Left hindlimb (tissue), 1 donor: ENCODE measurements at regions not wholly inside any gene's neighbourhood (a gene's known extent, or its start where the extent isn't known, plus 50 kb on each side); places are given as distances from the start of the nearest gene placed in this dataset.
"Not testable (repeated sequence)": the region's sequence is repeated elsewhere in the genome, so short reads cannot be mapped to it uniquely, and the experiment has no call there.

ENCODE experiments used
- DNase-seq: peaks from one replicate; pipeline ENCODE4 v3.0.0-alpha.2; 2018

DNA sequence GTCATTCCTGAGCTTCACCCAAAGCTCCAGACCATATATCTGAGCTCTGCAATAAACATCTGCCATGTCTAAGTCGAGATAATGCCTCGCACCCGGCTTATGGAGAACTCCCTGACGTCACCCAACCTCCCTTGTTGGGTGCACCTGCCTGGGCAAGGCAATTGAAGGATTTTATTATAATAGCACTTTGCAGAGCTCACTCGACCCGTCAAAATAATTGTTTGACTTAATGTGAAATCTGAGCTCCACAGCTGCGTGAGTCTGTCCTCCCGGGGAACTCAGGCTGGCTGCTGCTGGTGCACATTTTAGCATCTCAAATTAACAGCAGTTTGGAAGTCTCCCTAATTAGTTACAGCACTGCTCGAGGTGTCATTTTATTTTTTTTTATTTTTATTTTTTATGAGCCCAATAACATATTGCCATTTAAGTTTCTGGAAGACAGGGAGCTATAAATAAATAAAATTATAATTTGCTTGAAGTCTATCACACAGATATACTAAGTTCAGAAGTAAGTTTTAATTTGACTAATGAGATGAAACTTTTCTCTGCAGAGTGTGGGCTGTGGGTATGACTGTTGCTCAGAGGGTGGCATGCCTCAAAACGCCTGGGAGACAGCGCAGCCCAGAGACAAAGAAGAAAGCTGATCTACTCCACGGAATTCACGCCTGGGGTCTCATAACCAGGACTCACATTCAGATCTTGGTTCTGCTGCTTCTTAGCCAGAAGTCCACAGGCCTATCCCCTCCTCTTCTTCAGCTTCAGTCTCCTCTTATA, 401.4 kb upstream of the C16orf82 start:
- no peak for DNase-seq

DNA sequence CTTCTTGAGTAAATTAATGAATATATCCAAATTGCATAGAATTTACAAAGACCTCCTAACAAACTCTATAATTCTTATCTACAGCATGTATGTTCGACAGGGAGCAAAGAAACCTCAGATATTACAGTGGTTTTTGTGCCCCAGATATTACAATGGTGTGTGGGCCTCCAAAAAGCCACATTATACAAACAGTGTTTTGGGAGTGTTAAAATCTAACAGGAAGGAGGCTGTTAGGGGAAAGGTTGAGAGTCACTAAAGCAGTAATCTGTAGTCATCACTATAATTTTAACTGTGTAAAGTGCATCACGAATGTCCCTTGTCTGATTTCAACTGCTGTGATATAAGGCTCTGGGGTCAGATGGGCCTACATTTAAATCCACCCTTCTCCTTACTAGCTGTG, 400.2 kb upstream of the C16orf82 start:
- DNase-seq = no peak

DNA sequence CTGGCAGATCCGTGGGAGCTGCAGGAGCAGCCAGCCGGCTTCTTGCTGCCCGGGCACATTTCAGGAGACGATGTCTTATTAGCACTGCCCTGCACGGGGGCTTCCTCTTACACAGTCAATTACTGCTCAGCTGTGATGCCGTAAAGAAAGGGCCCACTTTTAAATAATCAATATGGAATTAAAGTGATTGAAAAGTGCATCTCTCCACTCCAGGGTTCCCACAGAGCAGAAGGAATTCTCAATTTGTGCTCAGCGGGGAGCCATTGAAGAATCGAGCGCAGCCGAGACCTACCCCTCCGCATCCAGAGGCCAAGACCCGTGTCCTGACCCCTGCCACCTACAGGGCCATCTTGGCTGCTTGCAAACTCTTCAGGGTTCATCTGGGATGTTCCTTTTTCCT, 399.4 kb upstream of the C16orf82 start:
- DNase-seq = no peak

DNA sequence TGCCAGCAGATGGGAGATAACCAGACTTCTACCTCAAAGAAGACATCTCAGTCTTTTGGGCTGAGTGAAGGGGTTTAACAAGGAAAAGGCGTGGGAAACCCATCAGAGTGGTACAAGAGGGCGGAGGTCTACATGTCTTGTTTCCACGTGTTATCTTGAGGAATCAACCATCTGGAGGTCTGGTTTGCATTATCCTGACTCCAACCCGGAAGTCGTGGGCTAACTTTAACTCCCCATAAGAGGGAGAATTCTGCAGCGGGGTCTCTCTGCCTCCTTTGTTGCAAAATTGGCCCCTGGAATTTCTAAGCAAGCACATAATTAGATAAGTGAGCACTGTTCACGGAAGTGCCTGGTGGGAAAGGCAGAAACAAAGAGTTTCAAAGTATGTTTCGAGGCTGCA, 398.7 kb upstream of the C16orf82 start:
- no peak for DNase-seq

DNA sequence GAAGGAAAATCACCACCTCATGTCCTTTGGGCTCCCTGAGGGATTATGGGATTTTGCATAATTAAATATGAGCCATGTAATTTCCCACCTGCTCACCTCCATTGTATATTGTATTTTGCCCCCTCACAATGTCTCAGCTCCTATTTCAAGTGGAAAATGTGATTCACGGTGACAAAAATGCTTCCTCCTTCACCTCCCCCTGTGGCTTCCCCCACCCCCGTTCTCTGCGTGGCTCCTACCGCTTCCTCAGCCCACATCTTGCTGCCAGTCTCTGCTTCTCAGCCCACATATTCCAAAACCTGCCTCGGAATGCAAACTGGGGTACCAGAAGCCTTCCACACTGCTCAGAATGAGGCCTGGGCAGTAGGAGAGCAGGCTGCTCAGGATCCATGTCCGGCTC, 394.5 kb upstream of the C16orf82 start:
- no peak for DNase-seq

DNA sequence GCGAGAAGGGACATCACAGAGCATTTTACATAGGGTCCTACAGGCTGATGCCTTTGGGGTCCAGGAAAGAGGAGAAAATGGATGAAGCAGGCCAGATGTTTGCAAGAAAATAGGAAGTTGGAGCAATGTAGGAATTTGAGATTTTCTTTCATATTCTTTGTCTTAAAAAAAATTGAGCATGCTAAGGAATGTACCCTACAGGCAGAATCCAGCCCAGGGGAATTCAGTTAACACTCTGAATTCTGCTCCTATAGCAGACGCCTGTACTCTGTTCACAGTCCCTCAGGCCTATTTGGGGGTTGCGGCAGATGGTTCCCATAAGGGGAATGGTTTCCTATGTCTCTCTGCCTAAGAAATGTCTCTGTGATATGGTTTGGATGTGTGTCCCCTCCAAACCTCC, 393.7 kb upstream of the C16orf82 start:
- DNase-seq = no peak

DNA sequence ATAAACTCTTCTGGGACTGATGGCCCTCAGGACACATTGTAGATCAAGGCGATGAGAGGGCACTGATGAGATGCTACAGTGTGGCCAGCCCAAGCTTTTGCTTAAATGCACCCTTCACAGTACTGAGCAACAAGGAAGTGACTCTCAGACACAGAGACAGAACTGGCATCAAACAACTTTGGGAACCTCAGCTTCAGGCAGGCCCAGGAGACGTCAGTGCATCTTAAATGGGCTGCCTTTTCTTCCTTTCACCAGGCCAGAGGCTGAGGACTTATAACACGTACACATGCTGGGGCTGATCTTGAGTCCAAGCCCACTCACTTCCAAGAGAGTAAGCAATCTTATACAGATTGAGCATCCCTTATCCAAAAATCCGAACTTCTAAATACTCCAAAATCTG, 386.1 kb upstream of the C16orf82 start:
- no peak for DNase-seq

DNA sequence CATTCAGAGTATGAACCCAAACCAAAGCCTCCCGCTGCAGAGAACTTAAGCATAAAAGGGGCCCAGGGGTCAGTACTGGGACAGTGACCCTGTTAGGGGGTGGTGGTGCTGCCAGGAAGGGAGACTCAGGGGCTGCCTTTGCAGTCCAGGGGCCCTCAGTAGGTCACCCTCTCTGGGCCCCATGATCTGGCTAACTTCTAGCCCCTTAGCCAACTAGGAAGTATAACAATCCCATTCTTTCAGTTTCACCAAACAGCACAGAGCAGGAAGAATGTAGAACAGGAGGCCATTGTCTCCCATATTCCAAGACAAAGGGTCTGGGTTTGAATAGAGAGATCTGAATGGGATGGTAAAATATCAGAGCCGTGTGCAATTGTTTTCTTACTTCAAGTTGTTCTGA, 378.6 kb upstream of the C16orf82 start:
- DNase-seq = no peak

DNA sequence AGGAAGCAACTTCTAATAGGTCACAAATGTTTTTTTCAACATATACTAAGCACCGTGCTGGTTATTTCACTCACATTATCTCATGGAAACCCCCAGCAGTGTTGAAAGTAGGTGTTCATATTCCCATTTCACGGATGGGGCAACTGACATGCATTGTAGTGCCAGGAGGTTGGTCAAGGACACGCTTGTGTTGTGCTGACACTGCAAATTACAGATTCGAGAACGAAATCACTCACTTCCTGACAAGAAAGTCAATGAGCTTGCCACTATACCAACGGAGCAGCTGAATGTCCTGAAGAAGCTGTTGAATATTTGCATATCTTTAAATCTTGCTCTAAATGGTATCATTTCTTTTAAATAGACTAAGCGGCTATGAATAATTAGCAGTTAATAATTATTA, 378.0 kb upstream of the C16orf82 start:
- DNase-seq = no peak

DNA sequence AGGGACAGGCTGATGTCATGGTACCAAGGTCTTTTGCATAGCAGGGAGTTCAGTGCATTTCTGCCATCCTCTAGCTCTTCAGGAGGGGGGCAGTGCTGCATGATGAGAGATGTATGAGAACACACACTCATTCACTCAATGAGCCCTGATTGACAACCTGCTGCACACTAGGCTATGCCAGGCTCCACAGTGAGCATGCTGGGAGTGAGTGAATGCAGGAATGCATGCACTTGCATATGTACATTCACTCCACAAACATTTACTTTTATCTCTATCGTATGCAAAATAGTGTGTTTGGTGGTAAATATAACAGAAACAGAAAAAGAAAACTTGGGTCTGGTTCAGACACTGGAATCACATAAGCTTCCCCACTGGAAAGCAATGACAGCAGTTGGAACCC, 374.1 kb upstream of the C16orf82 start:
- no peak for DNase-seq

DNA sequence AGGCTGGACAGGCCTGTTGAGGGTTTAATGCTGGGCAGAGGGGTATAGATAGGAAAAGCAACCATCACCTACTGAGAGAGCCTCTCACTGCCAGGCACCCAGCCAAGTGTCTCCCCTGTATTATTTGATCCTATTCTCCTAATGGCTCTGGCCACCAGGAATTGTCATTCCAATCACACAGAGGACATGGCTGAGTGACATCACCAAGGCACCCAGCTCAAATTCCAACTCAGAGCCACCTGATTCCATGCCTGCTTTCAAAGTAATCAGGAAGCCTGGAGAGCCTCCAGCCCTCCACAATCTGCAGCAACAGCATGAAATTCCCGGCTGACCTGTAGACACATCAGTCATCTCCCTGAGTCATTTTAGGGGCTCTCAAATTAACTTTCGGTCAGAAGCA, 368.9 kb upstream of the C16orf82 start:
- no peak for DNase-seq

DNA sequence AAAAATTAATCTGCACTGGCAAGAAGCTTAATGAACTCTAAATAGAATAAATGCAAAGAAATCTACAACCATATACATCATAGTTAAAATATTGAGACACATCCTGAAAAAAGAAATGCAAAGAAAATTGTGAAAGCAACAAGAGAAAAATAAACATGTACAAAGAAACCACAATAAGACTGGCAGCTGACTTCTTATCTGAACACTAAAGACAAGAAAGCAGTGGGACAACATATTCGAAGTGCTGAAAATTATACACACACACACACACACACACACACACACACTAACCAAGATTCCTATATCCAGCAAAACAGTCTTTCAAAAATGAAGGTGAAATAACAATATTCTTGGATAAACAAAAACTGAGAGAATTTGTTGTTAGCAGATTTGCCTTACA, 366.5 kb upstream of the C16orf82 start:
- DNase-seq = no peak

DNA sequence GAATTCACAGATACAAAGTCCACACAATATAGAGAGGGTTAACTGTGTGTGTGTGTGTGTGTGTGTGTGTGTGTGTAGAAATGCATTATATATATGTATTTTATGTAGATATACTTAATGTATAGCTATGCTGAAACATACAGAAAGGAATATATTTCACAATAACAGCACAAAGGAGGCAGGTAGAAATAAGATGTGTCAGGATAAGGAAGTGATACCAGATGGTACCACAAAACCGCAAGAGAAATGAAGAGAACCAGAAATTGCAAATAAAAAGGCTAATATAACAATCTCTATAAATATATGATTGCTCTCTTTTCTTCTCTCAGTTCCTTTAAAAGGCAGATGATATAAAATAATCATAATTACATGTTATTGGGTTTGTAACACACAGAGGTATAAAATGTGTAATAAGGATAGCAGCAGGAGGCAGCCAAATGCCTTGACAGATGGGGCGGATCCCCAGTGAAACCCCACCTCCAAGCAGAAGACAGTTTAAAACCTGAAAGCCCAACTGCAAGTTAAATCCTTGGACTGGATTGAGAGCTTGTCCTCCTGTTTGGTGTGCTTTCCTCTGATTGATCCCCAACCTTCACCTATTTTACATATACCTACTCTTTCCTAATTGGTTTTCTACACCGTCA, 365.4 kb upstream of the C16orf82 start:
- no peak for DNase-seq

DNA sequence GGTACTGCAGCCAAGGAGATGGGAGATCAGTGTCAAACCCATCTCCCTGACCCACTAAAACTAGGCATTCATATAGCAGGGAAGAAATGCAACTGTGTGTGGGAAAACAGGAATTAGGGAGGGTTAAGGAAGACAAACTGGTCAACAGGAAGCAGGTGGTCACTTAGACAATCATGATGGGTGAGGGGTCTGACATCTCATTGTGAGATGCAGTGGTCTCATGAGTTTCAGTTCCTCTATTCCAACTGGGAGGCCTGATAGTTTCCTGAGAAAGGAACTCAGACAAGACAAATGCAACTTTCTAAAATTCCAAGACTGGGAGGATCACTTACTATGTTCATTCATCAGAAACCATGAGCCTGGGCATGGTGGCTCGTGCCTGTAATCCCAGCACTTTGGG, 361.4 kb upstream of the C16orf82 start:
- no peak for DNase-seq

DNA sequence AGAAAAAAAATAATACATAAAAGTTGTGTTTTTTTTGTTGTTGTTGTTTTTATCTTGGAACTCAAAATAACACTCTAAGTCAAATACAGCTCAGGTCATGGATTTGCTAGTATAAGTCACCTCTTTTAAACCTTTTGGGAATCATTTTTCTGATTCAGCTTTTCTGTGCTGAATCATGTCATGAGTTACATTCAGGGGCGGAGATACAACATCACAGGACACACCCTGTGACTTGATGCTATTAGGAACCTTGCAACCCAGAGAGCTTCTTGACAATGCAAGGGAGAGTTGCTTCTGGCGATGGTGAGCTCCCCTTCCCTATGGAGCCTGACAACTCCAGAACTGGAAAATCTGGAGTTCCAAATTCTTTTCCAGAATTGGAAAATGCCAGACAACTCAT, 358.3 kb upstream of the C16orf82 start:
- DNase-seq = no peak

DNA sequence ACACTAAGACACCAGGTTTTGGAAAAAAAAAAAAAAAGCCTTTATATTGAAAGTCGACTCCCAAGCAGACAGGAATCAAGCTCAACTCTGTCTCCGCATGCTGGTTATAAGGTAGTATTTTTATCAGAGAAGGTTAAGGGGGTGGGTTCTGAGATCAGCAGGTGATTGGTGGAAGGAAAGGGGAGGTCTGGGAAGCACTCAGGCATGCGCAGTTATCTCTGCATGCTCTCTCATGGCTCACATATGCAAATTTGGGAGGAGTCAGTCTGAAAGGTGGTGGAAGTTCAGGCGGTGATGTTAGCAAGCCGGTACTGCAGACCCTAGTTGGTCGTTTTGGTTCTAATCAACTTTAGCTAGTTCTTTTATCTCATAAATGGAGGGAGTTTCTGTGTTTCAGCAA, 357.6 kb upstream of the C16orf82 start:
- no peak for DNase-seq

DNA sequence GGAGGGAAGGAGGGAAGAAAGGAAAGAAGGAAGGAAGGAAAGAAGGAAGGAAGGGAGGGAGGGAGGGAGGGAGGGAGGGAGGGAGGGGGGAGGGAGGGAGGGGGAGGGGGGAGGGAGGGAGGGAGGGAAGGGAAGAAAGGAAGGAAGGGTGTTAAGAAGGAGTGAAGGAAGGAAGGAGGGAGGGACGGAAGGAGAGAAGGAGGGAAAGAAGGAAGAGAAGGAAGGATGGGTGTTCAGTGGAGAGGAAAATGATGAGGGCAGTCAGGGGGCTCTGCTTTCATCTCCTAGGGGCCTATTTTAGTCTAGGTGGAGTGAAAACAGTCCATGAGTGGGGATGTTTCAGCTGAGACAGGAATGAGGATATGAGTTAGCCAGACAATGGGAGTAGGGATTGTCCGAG, 357.0 kb upstream of the C16orf82 start:
- DNase-seq = no peak

DNA sequence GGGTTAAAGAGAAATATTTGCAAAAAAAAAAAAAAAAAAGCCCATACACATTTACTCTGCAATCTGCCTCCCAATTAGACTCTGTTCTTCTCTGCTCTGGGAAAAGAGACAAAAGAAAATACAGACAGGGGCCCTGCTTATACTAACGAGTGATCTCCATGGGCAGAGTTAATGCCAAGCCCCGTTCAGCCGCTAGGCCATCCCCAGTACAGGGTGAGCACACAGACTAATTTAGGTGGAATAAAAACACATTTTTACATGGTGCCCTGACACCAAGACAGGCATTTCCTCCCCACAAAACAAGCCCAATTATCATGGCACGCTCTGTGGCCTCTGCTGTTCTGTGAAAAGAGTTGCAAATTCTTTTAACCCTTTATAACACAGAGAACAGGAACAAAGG, 356.3 kb upstream of the C16orf82 start:
- DNase-seq = no peak

DNA sequence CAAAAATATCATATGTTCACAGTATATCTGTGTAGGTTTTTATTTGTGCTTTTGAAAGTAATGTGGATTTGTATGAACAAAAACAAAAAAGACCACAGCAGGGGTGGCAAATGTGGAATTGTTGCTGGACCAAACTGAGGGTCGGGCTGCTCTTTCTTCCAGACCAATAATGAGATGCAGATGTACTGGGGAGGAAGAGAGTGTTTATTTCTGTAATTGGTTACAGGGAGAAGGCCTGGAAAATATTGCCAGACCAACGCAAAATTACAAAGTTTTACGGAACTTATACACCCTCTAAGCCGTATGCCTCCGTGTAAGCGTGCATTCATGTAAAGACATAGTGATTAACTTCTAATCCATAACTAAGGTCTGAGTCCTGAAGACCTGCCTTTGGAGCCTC, 353.9 kb upstream of the C16orf82 start:
- DNase-seq = no peak

DNA sequence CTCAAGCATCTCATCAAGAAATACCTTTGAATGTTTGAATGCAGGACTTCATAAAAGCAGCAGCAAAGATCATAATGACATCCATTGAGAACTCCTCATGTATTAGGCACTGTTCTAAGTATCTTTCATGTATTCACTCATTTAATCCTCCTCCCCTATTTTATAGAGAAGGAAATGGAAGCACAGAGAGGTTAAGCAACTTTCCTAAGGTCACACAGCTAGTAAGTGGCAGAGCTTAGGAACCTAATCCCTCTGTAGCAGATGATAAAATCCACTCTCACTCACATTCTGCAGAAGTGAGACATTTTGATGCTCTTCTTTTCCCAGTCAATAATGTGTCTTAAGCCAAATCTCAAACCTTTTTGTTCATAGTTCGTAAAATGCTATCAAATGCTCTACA, 350.8 kb upstream of the C16orf82 start:
- no peak for DNase-seq

DNA sequence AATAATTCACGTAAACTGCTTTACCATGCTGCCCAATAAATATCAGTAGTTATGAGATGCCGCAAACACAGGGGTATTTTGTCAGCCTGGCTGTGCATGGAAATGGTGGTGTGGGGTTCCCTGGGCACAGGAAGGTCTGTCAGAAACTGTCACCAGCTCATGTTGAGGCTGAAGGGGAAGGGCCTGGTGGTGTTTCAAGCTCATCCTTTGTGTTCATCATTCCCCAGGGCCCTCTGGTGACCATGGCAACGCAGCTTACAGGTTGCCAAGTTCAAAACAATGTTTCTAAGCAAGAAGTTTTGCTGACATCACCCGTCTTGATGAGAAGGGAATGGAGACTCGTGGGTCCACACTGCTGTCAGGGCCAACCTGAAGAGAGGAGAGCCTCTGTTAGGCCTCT, 348.9 kb upstream of the C16orf82 start:
- no peak for DNase-seq

DNA sequence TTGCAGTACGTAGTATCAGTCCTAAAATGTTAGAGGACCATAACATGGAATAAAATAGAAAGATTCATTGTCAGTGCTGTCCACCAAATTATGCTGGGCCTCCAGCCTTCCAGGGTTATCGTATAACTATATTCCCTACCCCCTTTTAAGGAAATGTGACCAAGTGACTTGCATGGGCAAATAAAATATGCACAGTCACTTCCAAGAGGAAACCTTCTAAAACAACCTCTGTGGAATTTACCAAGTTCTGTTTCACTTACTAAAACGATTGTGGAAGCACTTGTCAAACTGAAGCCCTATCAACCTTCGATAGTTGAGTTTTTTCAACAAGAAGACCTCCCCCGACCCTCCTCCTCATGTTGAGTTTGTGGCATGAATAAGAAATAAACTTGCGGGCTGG, 345.4 kb upstream of the C16orf82 start:
- DNase-seq = no peak

DNA sequence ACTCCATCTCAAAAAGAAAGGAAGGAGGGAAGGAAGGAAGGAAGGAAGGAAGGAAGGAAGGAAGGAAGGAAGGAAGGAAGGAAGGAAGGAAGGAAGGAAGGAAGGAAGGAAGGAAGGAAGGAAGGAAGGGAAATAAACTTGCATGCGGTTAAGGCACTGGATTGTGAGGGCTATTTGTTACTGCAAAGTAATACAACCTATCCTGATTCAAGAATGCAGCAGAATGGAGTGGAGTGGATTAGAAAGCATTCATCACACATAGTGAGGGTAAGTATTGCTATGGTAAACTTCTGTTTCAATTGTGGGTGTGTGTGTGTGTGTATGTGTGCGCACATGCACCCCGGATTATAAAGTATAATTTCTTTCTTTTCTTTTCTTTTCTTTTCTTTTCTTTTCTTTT, 344.8 kb upstream of the C16orf82 start:
- DNase-seq = not testable (repeated sequence)

DNA sequence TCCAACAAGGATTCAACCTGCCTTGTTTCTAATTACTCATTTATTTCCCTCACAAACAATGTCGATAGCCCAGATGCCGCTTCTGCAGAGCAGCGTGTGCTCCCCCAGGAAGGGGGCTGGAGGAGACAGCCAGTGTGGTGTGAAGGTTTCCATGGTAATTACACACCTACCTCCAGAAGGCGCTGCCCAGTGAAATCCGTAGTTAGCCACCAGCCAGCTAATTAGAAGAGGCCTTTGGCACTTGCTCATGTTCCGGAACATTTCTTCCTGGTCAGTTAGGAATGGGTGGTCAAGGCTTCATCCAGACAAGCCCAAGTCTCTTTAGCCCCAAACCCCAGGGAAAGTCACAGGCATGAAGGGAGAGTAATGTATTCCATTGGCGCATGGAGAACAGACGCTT, 342.5 kb upstream of the C16orf82 start:
- no peak for DNase-seq

DNA sequence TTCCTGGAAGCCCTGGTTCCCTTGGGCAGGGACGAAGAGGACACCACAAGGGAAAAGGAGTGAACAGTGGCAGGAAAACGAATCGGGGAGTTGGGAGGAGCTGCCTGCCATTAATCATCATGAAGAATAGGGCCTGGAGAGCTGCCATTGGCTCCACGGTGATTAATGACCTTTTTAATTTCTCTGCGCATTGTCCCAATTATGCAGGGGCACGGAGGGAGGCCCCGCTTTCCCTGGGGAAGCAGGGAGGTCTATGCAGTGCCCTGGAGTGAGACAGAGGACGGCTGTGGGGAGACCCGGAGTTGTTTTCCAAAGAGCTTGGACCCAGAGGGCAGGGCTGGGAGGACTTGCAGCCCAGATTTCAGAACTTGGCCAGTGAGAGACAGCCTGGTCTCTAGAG, 338.9 kb upstream of the C16orf82 start:
- DNase-seq = no peak
